DND-41 (cell line): ENCODE measurements at regions not wholly inside any gene's neighbourhood (a gene's known extent, or its start where the extent isn't known, plus 50 kb on each side); places are given as distances from the start of the nearest gene placed in this dataset.
A peak's percentile ranks its signal among the peaks of the same experiment; 100 is the strongest.

Experiments
- ATAC-seq: fragments of 200-7000 bp; cut with Tn5 transposase; 3 replicates; pipeline ENCODE4 v1.9.1; 2021; ENCODE audit warnings: low read depth; ENCODE audit not compliant: insufficient read depth
- DNase-seq: peaks from one replicate; pipeline ENCODE4 v3.0.0-alpha.2; 2020
- H2AFZ ChIP-seq: 2 replicates; pipeline ENCODE4 v1.6.0; 2012; ENCODE audit warnings: low read depth, low read length
- H3K27ac ChIP-seq: 2 replicates; pipeline ENCODE4 v1.5.1; 2012; ENCODE audit warnings: low read length, inconsistent platforms
- H3K27me3 ChIP-seq: fragments of 200-600 bp; sonication (generic); 2 replicates; pipeline ENCODE4 v1.6.0; 2012; ENCODE audit warnings: low read length, mild to moderate bottlenecking, inconsistent platforms; ENCODE audit not compliant: insufficient read depth, poor library complexity
- H3K36me3 ChIP-seq: 2 replicates; pipeline ENCODE4 v1.5.1; 2012; ENCODE audit warnings: low read length, inconsistent platforms; ENCODE audit not compliant: insufficient read depth
- H3K4me1 ChIP-seq: 2 replicates; pipeline ENCODE4 v1.5.1; 2012; ENCODE audit warnings: mild to moderate bottlenecking, low read length; ENCODE audit not compliant: insufficient read depth
- H3K4me2 ChIP-seq: 2 replicates; pipeline ENCODE4 v1.6.0; 2012; ENCODE audit warnings: mild to moderate bottlenecking, moderate library complexity, low read length, inconsistent platforms; ENCODE audit not compliant: insufficient read depth
- H3K4me3 ChIP-seq, 2 experiments: fragments of 200-600 bp in 1 of 2; shearing (Covaris generic) in 1 of 2; 2 replicates each; pipeline ENCODE4 v1.5.1; 2012 to 2016; ENCODE audit warnings: inconsistent platforms in 2 of 2, low read length in 2 of 2, mild to moderate bottlenecking in 2 of 2, low read depth in 1 of 2, moderate library complexity in 1 of 2
- H3K79me2 ChIP-seq: 2 replicates; pipeline ENCODE4 v1.6.0; 2012; ENCODE audit warnings: low read length, inconsistent platforms; ENCODE audit not compliant: insufficient read depth
- H3K9ac ChIP-seq: 2 replicates; pipeline ENCODE4 v1.6.0; 2012; ENCODE audit warnings: low read depth, mild to moderate bottlenecking, inconsistent platforms, low read length, moderate library complexity
- H3K9me3 ChIP-seq: 2 replicates; pipeline ENCODE4 v1.5.1; 2012; ENCODE audit warnings: low read length, moderate library complexity, mild to moderate bottlenecking, inconsistent platforms; ENCODE audit not compliant: insufficient read depth, severe bottlenecking
- H4K20me1 ChIP-seq: 2 replicates; pipeline ENCODE4 v1.6.0; 2012; ENCODE audit warnings: low read length; ENCODE audit not compliant: insufficient read depth
- EZH2 ChIP-seq: IDR thresholded peaks from 3 replicates; pipeline ENCODE4 v1.6.1; 2012; ENCODE audit warnings: borderline replicate concordance, low read depth, mild to moderate bottlenecking, moderate library complexity, low read length, inconsistent platforms; ENCODE audit not compliant: severe bottlenecking
- TF ChIP-seq, protein P1 (sequence below): IDR thresholded peaks from 2 replicates; pipeline ENCODE4 v1.5.1; 2012; ENCODE audit warnings: borderline replicate concordance, low read length, moderate library complexity, mild to moderate bottlenecking; ENCODE audit not compliant: poor library complexity, severe bottlenecking; ENCODE audit errors: extremely low read depth

DNA sequence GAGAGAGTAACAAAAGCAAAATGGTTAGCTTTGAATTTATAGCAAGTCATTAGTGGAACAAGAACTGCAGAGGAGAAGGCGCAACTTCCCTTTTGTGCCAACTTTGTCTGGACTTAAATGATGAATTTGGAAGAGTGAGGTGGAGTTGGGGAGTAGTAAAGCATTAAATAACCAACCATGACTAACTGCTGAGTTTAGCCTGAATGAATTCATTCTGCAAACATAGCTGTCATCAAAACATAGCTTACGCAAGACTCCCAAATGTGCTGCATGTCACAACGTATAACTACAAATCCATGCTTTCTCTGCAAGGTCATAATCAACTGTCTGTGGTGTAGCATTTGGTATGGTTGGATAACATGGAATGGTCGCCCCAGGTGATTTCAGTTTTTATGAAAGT, 75.9 kb upstream of the RPL34 start:
- no peak for ATAC-seq
- Histone ChIP-seq H3K36me3 (no peaks in the 10 kb centered on the region), H3K27ac (no peak overlapping the region), H3K9me3 (peaks cover 14% of the 10 kb centered on the region), H3K79me2 (no peaks in the 10 kb centered on the region), H2AFZ (no peak overlapping the region), H3K4me2 (no peak overlapping the region), H3K9ac (no peak overlapping the region), H4K20me1 (no peaks in the 10 kb centered on the region), H3K4me1 (peaks cover 13% of the 10 kb centered on the region), H3K27me3 (no peaks in the 10 kb centered on the region), H3K4me3 (no peak overlapping the region)
- DNase-seq, result no peak
- TF ChIP-seq EZH2, result no peak
- TF ChIP-seq, protein P1, sequence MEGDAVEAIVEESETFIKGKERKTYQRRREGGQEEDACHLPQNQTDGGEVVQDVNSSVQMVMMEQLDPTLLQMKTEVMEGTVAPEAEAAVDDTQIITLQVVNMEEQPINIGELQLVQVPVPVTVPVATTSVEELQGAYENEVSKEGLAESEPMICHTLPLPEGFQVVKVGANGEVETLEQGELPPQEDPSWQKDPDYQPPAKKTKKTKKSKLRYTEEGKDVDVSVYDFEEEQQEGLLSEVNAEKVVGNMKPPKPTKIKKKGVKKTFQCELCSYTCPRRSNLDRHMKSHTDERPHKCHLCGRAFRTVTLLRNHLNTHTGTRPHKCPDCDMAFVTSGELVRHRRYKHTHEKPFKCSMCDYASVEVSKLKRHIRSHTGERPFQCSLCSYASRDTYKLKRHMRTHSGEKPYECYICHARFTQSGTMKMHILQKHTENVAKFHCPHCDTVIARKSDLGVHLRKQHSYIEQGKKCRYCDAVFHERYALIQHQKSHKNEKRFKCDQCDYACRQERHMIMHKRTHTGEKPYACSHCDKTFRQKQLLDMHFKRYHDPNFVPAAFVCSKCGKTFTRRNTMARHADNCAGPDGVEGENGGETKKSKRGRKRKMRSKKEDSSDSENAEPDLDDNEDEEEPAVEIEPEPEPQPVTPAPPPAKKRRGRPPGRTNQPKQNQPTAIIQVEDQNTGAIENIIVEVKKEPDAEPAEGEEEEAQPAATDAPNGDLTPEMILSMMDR, result no peak

DNA sequence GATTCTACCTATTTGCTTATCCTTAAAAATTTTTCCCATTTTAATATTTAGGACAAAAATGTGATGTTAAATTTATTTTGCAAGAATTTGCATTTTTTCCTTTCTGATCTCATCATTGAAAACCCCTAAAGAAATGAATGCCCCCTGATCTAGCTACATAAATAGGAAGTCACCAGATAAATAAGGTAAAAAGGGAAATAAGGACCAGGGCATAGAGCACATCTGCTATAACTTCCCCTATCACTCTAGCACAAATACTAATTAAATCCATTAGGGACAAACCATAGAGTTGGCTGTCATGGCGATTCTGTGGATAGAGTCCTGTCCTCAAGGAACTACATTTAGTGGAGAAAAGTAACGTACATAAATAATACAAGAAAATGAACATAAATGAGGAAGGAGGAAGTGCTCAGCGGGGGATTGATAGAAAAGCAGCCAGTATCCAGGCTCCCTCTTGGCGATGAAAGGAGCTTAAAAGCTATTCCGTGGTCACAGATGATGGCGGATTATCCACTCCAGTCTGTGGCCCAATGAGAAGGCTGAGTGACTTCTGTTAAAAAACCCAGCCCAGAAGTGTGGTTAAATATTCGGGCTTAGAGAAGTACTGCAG, 76.9 kb upstream of the RPL34 start:
- no peak for ATAC-seq
- H3K36me3 ChIP-seq, result no peaks in the 10 kb centered on the region
- no peaks in the 10 kb centered on the region for H3K79me2 ChIP-seq
- DNase-seq, result no peak
- no peak overlapping the region for H3K27ac ChIP-seq
- no peak overlapping the region for H3K9ac ChIP-seq
- TF ChIP-seq EZH2, result no peak
- TF ChIP-seq, protein P1, result no peak
- no peak overlapping the region for H3K4me2 ChIP-seq
- no peak overlapping the region for H3K4me3 ChIP-seq
- H2AFZ ChIP-seq, result no peak overlapping the region
- H3K4me1 ChIP-seq, result peaks cover 13% of the 10 kb centered on the region
- peaks cover 14% of the 10 kb centered on the region for H3K9me3 ChIP-seq
- H4K20me1 ChIP-seq, result no peaks in the 10 kb centered on the region
- no peaks in the 10 kb centered on the region for H3K27me3 ChIP-seq

DNA sequence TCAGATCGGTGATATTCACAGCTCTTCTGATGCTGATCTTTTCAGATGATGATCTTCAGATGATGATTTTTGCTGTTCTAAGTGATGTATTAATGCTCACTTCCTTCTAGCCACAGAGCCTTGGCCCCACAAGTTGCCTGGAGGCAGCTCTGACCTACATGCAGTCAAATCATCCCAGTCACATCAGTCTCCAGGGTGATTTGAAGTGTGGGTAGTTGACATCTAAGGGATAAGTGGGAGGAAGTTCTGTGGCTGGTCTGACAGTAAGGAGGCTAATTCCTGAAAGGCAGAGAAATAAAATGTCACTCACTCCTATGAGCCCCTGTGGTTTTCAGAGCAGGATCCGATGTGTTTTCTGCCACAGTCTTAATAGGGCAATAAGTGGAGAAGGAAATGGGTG, 79.8 kb upstream of the RPL34 start:
- H3K9me3 ChIP-seq, result no peaks in the 10 kb centered on the region
- peak overlapping the region; percentile 7 for H3K27ac ChIP-seq
- H3K9ac ChIP-seq, result no peak overlapping the region
- no peaks in the 10 kb centered on the region for H4K20me1 ChIP-seq
- no peaks in the 10 kb centered on the region for H3K36me3 ChIP-seq
- TF ChIP-seq, protein P1, result no peak
- no peaks in the 10 kb centered on the region for H3K27me3 ChIP-seq
- H3K4me2 ChIP-seq, result no peak overlapping the region
- ATAC-seq (peak; percentile 81), DNase-seq (peak; percentile 40)
- H2AFZ ChIP-seq, result no peak overlapping the region
- no peak overlapping the region for H3K4me3 ChIP-seq
- no peaks in the 10 kb centered on the region for H3K79me2 ChIP-seq
- peaks cover 29% of the 10 kb centered on the region for H3K4me1 ChIP-seq

DNA sequence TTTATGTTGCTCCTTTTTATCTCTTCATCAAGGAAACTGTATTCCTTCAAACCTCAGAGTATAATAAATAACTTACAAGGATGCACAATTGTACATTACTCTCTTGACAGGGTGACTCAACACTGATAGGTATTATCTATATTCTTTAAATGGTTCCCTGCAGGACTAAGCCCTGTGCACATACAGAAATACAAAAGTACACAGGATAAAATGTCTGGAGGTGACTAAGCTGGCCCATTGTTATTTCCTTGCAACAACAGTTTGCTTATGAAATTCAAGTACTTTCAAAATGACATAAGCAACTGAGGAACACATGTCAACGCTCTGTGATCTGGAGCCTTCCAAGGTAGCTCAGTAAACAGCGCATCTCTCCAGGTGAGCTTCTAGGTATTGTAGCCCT, 83.8 kb upstream of the RPL34 start:
- no peak overlapping the region for H2AFZ ChIP-seq
- DNase-seq, result no peak
- no peaks in the 10 kb centered on the region for H3K27me3 ChIP-seq
- no peaks in the 10 kb centered on the region for H3K9me3 ChIP-seq
- H3K36me3 ChIP-seq, result no peaks in the 10 kb centered on the region
- peaks cover 69% of the 10 kb centered on the region for H3K4me1 ChIP-seq
- TF ChIP-seq, protein P1, result no peak
- TF ChIP-seq EZH2, result no peak
- H3K4me2 ChIP-seq, result no peak overlapping the region
- no peak for ATAC-seq
- no peaks in the 10 kb centered on the region for H3K79me2 ChIP-seq
- H3K4me3 ChIP-seq, result no peak overlapping the region
- H3K27ac ChIP-seq, result no peak overlapping the region
- H4K20me1 ChIP-seq, result no peaks in the 10 kb centered on the region
- H3K9ac ChIP-seq, result no peak overlapping the region
